GM12878 (cell line): ENCODE measurements at regions not wholly inside any gene's neighbourhood (a gene's known extent, or its start where the extent isn't known, plus 50 kb on each side); places are given as distances from the start of the nearest gene placed in this dataset.

Source experiments
- CHD4 ChIP-seq: fragments of 200-600 bp; sonication (generic); IDR thresholded peaks from 2 replicates; pipeline ENCODE4 v1.6.1; 2016; ENCODE audit warnings: mild to moderate bottlenecking
- EP300 ChIP-seq, 2 experiments: fragments of 150-350 bp in 1 of 2; IDR thresholded peaks; 2 replicates each; pipeline ENCODE4 v1.6.1; 2011 to 2012; ENCODE audit warnings: low read depth in 2 of 2, low read length in 2 of 2, borderline replicate concordance in 1 of 2, improper control_type of control experiment in 1 of 2, inconsistent platforms in 1 of 2; ENCODE audit not compliant: control insufficient read depth in 1 of 2
- STAT3 ChIP-seq: IDR thresholded peaks from 2 replicates; pipeline ENCODE4 v1.6.1; 2011; ENCODE audit warnings: low read depth, low read length, improper control_type of control experiment
- TAF1 ChIP-seq: IDR thresholded peaks from 2 replicates; pipeline ENCODE4 v1.6.1; 2011; ENCODE audit warnings: mild to moderate bottlenecking, low read depth, low read length, borderline replicate concordance
- ZNF274 ChIP-seq: IDR thresholded peaks from one replicate; pipeline ENCODE4 v1.8.0; 2011; ENCODE audit not compliant: insufficient read length, insufficient read depth
- ZNF384 ChIP-seq: IDR thresholded peaks from 2 replicates; pipeline ENCODE4 v1.6.1; 2012; ENCODE audit warnings: low read depth, mild to moderate bottlenecking, low read length, improper control_type of control experiment, borderline replicate concordance
- TF ChIP-seq, protein P1 (sequence below), 3 experiments: IDR thresholded peaks in 2 of 3; conservative IDR thresholded peaks in 1 of 3; 2 replicates each; pipeline ENCODE4 v1.5.1; 2011; ENCODE audit warnings: low read depth in 3 of 3, low read length in 3 of 3, mild to moderate bottlenecking in 3 of 3, control low read depth in 2 of 3, moderate library complexity in 2 of 3, inconsistent platforms in 1 of 3, mixed read lengths in 1 of 3; ENCODE audit not compliant: control insufficient read depth in 2 of 3, insufficient read depth in 1 of 3; ENCODE audit errors: extremely low read depth in 1 of 3
- TF ChIP-seq, protein P2 (sequence below): fragments of 450-650 bp; IDR thresholded peaks from 2 replicates; pipeline ENCODE4 v1.6.1; 2018; ENCODE audit warnings: borderline replicate concordance, mild to moderate bottlenecking; ENCODE audit not compliant: partially characterized antibody

DNA sequence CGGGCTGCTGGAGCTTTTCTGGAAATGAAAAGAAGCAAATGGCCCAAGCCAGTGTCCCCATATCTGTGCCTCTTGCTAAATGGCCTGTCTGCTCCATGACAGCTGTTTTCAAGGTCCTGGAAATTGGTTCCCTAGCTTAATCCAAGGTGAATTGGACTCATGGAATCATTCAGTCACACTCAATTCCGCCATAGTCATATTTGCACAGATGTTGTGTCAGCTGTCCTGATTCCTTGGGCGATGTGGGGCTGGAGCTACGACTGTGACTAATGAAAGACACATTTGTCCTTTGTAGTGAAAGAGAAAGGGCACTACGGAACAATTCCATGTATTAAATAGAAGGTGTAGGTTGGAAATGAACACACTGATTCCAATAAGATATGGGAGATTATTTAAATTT lies 102.9 kb upstream of the MEGF10 start:
- TF ChIP-seq ZNF384: no peak
- no peak for TF ChIP-seq EP300 (IDR thresholded peaks at IDR 0.05; ENCODE audit: borderline replicate concordance in 1 of 2, control insufficient read depth in 1 of 2, low read depth in 2 of 2, low read length in 2 of 2)
- TF ChIP-seq ZNF274: no peak
- TF ChIP-seq TAF1: no peak
- TF ChIP-seq, protein P1, sequence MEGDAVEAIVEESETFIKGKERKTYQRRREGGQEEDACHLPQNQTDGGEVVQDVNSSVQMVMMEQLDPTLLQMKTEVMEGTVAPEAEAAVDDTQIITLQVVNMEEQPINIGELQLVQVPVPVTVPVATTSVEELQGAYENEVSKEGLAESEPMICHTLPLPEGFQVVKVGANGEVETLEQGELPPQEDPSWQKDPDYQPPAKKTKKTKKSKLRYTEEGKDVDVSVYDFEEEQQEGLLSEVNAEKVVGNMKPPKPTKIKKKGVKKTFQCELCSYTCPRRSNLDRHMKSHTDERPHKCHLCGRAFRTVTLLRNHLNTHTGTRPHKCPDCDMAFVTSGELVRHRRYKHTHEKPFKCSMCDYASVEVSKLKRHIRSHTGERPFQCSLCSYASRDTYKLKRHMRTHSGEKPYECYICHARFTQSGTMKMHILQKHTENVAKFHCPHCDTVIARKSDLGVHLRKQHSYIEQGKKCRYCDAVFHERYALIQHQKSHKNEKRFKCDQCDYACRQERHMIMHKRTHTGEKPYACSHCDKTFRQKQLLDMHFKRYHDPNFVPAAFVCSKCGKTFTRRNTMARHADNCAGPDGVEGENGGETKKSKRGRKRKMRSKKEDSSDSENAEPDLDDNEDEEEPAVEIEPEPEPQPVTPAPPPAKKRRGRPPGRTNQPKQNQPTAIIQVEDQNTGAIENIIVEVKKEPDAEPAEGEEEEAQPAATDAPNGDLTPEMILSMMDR (IDR thresholded peaks at IDR 0.05 in 2 of 3, conservative IDR thresholded peaks at IDR 0.05 in 1 of 3; ENCODE audit: control insufficient read depth in 2 of 3, extremely low read depth in 1 of 3, insufficient read depth in 1 of 3, low read depth in 3 of 3, low read length in 3 of 3): no peak
- TF ChIP-seq, protein P2, sequence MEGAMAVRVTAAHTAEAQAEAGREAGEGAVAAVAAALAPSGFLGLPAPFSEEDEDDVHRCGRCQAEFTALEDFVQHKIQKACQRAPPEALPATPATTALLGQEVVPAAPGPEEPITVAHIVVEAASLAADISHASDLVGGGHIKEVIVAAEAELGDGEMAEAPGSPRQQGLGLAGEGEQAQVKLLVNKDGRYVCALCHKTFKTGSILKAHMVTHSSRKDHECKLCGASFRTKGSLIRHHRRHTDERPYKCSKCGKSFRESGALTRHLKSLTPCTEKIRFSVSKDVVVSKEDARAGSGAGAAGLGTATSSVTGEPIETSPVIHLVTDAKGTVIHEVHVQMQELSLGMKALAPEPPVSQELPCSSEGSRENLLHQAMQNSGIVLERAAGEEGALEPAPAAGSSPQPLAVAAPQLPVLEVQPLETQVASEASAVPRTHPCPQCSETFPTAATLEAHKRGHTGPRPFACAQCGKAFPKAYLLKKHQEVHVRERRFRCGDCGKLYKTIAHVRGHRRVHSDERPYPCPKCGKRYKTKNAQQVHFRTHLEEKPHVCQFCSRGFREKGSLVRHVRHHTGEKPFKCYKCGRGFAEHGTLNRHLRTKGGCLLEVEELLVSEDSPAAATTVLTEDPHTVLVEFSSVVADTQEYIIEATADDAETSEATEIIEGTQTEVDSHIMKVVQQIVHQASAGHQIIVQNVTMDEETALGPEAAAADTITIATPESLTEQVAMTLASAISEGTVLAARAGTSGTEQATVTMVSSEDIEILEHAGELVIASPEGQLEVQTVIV: no peak
- no peak for TF ChIP-seq CHD4
- TF ChIP-seq STAT3: no peak
